ENCODE measurements at regions not wholly inside any gene's neighbourhood (a gene's known extent, or its start where the extent isn't known, plus 50 kb on each side); places are given as distances from the start of the nearest gene placed in this dataset.

- TF ChIP-seq POLR2A (IDR thresholded peaks at IDR 0.05) (no peak), EP300 (IDR thresholded peaks at IDR 0.05; ENCODE audit: low read depth) (no peak), POLR2AphosphoS5 (IDR thresholded peaks at IDR 0.05) (no peak), CTCF (IDR thresholded peaks at IDR 0.05) (no peak)
- intact Hi-C loops (cut with DNase I; ENCODE audit: low total_unique reads) (no loop called here), in situ Hi-C loops (cut with MboI; ENCODE audit: low pct_ligation_motif_present in 1 of 4, low pct_unique_long_range_greater_than_20kb in 1 of 4, low sequenced_read_pairs in 3 of 4) (no loop called here)
- Histone ChIP-seq H3K4me1 (no peaks in the 10 kb centered on the region), H3K27me3 (no peaks in the 10 kb centered on the region), H3K4me3 (no peak overlapping the region), H3K27ac (no peak overlapping the region), H3K36me3 (no peaks in the 10 kb centered on the region), H3K9me3 (no peaks in the 10 kb centered on the region)
- DNase-seq = no peak
- WGBS, 2 donors (ENCODE audit: low coverage in 1 of 2) = 59% methylated on average over 6 of the region's 6 CpGs; no CpG with 5 or more reads in 1 of the 2 donors
These were observed 124.1 kb upstream of the UQCRFS1 start for GRCh38 chr19:29337029-29337428.

GRCh38 chr19:29338480-29338879 is 125.5 kb upstream of the UQCRFS1 start:
- Histone ChIP-seq H3K36me3 (no peaks in the 10 kb centered on the region), H3K27me3 (no peaks in the 10 kb centered on the region), H3K27ac (no peak overlapping the region), H3K9me3 (peaks cover 8 to 12% of the 10 kb centered on the region in 2 donors), H3K4me1 (no peaks in the 10 kb centered on the region), H3K4me3 (no peak overlapping the region)
- in situ Hi-C loops (cut with MboI; ENCODE audit: low pct_ligation_motif_present in 1 of 4, low pct_unique_long_range_greater_than_20kb in 1 of 4, low sequenced_read_pairs in 3 of 4) = no loop called here
- TF ChIP-seq CTCF (IDR thresholded peaks at IDR 0.05) = no peak
- no peak for TF ChIP-seq POLR2AphosphoS5 (IDR thresholded peaks at IDR 0.05)
- no peak for TF ChIP-seq POLR2A (IDR thresholded peaks at IDR 0.05)
- TF ChIP-seq EP300 (IDR thresholded peaks at IDR 0.05; ENCODE audit: low read depth) = no peak
- 0 to 50% methylated on average over 1 of the region's 1 CpG for WGBS, 2 donors (ENCODE audit: low coverage in 1 of 2)
- DNase-seq = no peak
- intact Hi-C loops (cut with DNase I; ENCODE audit: low total_unique reads) = no loop called here

- Histone ChIP-seq H3K27ac (no peak overlapping the region), H3K27me3 (no peaks in the 10 kb centered on the region), H3K9me3 (peaks cover 27 to 42% of the 10 kb centered on the region in 2 donors), H3K4me3 (no peak overlapping the region), H3K4me1 (no peaks in the 10 kb centered on the region), H3K36me3 (no peaks in the 10 kb centered on the region)
- TF ChIP-seq POLR2AphosphoS5 (IDR thresholded peaks at IDR 0.05) (no peak), EP300 (IDR thresholded peaks at IDR 0.05; ENCODE audit: low read depth) (no peak), POLR2A (IDR thresholded peaks at IDR 0.05) (no peak), CTCF (IDR thresholded peaks at IDR 0.05) (no peak)
- WGBS, 2 donors (ENCODE audit: low coverage in 1 of 2) = 84% methylated on average over 1 of the region's 1 CpG; no CpG with 5 or more reads in 1 of the 2 donors
- in situ Hi-C loops (cut with MboI; ENCODE audit: low pct_ligation_motif_present in 1 of 4, low pct_unique_long_range_greater_than_20kb in 1 of 4, low sequenced_read_pairs in 3 of 4) = no loop called here
- intact Hi-C loops (cut with DNase I; ENCODE audit: low total_unique reads) = no loop called here
- DNase-seq = no peak
These were observed 129.8 kb upstream of the UQCRFS1 start for GRCh38 chr19:29342721-29343120.

GRCh38 chr19:29364224-29364726 is 151.3 kb upstream of the UQCRFS1 start:
- no peak for DNase-seq
- 52 to 74% methylated on average over 6 to 10 of the region's 10 CpGs for WGBS, 2 donors (ENCODE audit: low coverage in 1 of 2)
- no peaks in the 10 kb centered on the region for H3K27me3 ChIP-seq
- H3K4me1 ChIP-seq = no peaks in the 10 kb centered on the region
- no peak for TF ChIP-seq CTCF (IDR thresholded peaks at IDR 0.05)
- TF ChIP-seq POLR2AphosphoS5 (IDR thresholded peaks at IDR 0.05) = no peak
- TF ChIP-seq EP300 (IDR thresholded peaks at IDR 0.05; ENCODE audit: low read depth) = no peak
- no peak for TF ChIP-seq POLR2A (IDR thresholded peaks at IDR 0.05)
- peaks cover 5 to 7% of the 10 kb centered on the region in 2 donors for H3K9me3 ChIP-seq
- intact Hi-C loops (cut with DNase I; ENCODE audit: low total_unique reads) = no loop called here
- no peak overlapping the region for H3K4me3 ChIP-seq
- in situ Hi-C loops (cut with MboI; ENCODE audit: low pct_ligation_motif_present in 1 of 4, low pct_unique_long_range_greater_than_20kb in 1 of 4, low sequenced_read_pairs in 3 of 4) = no loop called here
- no peak overlapping the region for H3K27ac ChIP-seq
- no peaks in the 10 kb centered on the region for H3K36me3 ChIP-seq
